Esophagus mucosa (tissue), 1 donor: ENCODE measurements at regions not wholly inside any gene's neighbourhood (a gene's known extent, or its start where the extent isn't known, plus 50 kb on each side); places are given as distances from the start of the nearest gene placed in this dataset.
A peak's percentile ranks its signal among the peaks of the same experiment; 100 is the strongest.

Experiments used
- ATAC-seq: fragments of 200-7000 bp; cut with Tn5 transposase; one replicate; pipeline ENCODE4 v1.9.1; 2020
- donor health status: DM: yes; HTN: yes; CAD: no.

DNA sequence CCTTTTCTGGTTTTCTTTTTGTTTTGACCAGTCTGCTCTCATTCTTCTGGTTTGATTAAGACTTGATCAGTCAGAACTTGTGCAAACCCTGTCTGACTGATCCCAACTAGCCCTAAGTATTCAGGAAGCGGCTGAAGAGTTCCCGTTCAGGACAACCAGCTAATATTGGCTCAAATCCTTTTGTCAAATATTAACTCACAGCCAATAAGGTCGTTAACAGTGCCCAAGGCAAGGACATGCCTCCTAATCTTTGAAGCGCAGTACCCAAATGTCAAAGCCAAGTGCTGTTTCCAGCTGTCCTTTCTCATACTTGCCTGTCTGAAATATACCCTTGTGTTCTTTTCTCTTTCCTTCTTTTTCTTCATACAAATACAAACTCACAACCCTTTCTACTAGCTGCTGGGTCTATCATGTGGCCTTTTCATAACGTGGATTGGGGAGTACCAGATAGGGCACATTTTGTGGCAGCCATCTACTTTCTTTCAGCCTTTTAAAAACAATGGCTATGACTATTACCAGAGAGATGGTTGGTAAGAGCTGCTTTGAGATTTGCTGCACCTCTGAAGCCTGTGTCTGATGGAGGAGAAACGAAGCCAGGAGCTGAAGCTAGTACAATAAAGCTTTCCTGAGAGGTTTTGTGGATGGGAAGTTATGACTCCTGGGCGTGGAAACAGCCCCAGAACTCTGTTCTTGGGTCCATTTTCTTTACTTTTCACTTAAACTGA lies 266.4 kb upstream of the ZNF608 start:
- ATAC-seq = no peak

DNA sequence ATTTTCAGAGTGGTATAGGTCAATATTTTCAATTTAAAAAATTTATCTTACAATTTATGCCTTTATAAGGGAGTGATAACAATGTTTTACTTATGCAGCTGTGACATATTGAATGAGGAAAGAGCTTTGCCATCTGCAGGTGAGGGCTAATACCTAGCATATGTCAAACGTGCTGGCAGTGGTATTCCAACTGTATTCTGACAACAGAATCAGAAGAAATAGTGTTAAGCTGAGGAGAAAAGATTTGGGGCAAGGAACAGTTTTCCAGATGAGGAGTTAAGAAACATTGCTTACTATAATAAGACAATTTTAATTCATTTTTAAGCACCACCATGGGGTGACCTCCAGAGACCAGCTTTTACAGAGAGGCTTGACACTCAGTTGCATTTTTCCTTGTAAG lies 267.8 kb upstream of the ZNF608 start:
- no peak for ATAC-seq

DNA sequence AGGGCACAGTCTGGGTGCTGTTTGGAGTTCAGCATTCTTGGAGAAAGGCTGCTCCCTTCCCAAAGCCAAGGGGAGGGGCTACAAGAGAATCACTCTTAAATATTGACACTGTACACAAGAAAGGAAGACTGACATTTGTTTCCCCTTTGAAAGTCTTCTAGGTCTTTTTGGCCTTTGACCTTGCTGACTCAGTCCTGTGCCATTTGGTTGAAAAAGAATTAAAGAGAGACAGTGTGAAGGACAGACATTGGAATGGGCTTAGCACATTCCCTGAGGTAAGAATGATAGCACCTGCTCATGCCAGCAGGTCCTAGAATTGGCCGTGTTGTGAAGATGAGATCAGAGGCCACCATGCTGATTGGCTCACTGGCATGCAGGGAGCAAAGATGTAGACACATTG lies 271.4 kb upstream of the ZNF608 start:
- ATAC-seq = no peak

DNA sequence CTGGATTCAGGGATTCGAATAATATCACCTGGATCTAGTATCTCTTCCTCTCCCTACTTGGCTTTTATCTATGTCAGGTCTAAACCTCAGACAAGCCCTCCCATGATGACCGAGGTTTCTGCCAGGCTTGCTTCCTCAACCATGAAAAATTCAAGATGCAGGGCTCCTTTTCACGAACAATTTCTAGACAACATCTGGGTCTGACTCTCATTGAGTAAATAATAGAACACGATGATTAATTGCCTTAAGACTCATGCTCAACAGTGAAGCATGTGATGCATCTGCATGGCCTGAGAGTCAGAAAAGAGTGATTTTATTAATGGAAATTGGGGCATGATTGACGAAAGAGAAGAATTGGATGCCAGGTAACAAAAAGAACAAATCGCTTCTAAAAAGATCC lies 277.2 kb upstream of the ZNF608 start:
- peak; percentile 59 for ATAC-seq

DNA sequence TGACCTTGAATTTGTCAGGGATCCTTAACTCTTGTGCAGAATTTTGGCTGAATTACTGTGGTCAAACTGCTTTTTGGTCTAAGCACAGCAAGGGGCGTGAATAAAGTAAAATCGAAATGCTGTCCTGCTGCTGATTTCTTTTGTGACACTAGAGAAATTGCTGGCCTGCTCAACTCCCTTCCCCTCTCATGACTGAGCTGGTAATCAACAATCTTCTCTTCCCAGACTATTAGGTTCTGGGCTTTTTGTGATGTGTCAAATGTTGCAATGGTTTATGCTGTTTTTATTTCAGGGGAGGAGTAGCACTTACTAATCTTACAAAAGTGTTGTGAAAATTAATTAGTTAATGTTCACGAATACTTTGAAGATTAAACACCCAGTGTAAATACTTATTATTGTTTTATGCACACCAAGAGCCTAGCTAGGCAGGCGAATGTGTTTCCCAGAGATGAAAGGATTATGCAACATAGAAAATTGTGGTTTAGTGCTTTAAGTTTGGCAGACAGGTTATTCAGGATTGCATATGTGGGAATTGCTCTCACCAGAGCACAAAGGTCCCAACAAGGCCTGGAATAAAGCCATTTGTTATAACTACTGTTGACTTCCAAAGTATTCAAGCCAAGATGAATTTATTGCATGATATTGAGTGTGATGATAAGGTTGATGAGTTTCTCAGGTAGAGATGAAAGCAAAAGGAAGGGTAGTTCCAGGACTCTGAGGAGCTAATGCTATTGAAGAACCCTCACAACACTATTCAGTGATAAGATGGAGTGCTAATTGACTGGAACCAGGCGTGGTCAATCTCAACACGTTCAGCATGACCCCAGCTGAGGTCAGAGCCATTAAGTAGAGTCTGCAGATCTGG lies 280.7 kb upstream of the ZNF608 start:
- peak; percentile 93 for ATAC-seq

DNA sequence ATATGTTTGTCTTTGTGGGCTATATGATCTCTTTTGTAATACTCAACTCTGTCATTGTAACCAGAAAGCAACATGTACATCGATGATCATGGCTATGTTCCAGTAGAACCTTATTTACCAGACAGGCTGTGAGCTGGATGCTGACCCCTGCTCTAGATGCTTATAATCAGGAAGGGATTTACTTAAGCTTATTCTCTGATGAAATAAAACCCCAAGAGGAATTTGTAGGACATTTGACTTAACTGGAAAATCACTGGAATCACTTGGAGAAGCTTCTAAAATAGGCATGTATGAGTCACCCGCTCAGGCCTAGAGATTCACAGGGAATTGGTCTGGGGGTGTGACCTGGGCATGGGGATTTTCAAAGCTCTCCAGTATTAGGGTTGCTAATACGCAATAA lies 285.8 kb upstream of the ZNF608 start:
- no peak for ATAC-seq

DNA sequence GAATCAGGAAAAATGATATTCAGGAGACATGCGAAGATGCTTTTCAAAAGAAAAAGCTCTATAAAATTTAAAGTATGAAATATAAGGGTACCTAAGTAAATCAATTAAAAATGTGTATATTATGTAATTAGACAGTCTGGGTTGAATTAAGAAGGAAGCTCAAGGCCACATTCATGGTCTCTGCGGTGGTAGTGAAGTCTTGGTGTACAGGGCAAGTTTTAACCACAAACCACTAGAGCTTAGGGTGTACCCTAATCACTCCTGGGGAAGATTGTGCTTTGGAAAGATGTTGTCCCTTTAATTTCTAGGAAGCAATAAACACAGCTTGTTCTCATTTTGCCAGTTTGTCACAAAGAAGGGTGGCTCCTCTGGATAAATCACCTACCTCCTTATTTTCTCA lies 287.2 kb upstream of the ZNF608 start:
- no peak for ATAC-seq

DNA sequence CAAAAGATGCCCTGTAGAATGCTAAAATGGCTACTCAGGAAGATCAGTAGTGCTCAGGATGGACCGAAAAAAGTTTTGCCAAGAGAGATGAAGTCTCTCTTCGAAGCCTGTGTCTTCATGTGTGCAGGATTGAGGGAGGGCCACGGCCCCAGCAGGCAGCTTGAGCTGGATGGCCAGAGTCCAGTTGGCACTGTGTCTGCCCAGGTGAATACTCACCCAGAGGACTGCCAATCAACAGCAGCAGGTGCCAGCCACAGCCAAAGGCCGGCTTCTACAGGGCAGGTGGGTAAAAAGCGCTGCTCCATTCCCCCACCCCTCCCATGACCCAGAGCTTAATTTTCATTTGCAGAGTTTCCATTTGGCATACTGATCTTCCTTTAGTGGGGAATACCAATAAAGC lies 287.9 kb upstream of the ZNF608 start:
- ATAC-seq = no peak

DNA sequence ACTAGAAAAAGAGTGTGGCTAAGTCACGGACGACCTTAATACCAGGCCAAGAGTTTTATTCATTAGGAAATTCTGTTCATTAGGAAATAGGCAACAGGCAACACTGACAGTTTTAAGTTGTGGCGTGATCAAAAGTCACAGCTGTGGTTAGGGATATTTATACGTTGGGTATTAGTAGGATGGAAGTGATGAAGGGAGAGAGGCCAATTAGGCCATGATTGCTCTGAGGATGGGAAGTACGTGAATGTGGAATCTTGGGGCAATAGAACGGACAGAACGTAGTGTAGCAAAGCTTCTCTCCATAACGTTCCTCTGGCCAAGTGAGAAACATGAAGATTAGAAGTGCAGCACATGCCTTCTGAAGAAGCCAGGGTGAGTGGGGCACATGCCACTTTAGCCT lies 290.1 kb upstream of the ZNF608 start:
- ATAC-seq = no peak

DNA sequence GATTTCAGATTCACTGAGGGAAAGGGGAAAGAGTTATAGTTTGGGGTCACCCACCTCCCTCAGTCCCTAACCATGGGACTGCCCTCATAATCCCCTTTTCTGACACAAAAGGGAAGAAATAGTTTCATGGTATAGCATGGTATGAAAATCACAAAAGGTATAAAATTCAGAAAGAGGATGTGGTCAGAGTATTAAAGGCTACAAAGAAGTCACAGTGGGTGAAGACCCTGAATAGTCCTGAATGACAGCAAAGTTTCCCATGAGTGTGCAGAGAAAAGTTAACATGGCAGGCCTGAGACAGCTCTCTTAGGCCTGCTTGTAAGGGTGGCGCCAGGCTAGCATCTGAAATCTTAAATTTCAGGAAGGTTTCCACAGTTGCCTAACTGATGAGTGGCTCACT lies 290.6 kb upstream of the ZNF608 start:
- ATAC-seq = no peak

DNA sequence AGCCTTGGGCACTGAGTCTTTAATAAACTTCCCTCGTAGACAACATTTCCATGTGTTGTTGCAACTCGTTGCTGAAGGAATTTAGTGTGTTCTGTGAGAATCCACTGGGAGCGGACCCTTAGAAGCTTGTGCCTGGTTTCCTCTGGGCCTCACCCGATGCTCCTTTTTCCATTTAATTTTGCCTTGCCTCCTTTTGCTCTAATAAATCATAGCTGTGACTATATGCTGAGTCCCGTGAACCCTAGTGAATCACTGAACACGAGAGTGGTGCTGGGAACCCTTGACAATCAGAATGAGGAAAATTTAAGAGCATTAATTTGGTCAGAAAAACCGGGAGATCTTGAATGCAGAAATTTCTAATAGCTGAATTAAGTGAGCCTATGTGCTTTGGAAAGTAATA lies 291.1 kb upstream of the ZNF608 start:
- no peak for ATAC-seq

DNA sequence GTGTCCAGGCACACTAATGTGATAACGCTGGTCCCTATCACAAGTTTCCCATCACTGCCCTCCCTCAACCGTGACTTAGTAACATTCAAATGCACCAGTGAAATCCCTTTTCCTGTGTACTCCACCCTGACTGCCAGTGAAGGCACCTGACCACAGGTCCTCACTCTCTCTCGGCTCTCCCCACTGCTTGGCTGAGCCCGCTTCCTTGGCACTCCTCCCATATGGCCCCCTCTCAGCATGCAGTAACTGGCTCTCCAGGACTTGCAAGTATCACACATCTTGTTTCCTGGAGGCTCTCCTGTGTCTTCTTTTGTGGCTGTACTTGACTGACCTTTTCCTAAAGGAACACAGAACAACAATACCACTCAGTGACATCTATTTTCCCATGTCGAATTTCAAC lies 292.0 kb upstream of the ZNF608 start:
- no peak for ATAC-seq

DNA sequence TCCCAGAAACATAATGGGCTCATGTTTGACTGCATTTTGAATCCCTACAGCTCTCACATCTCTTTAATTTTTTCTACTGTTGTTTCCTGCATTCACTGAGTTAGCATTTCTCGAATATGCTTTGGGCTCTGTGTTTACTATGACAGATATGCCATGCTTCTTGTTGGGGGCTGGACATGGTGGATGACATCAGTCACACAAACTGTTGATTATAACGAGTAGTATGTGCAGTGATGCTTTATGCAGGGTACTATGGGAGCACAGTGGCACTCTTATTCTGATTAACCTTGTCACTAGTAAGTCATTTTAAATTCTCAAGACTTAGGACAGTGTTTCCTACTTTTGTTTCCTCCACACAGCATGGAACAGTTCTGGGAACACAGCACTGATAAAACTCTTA lies 295.4 kb upstream of the ZNF608 start:
- no peak for ATAC-seq

DNA sequence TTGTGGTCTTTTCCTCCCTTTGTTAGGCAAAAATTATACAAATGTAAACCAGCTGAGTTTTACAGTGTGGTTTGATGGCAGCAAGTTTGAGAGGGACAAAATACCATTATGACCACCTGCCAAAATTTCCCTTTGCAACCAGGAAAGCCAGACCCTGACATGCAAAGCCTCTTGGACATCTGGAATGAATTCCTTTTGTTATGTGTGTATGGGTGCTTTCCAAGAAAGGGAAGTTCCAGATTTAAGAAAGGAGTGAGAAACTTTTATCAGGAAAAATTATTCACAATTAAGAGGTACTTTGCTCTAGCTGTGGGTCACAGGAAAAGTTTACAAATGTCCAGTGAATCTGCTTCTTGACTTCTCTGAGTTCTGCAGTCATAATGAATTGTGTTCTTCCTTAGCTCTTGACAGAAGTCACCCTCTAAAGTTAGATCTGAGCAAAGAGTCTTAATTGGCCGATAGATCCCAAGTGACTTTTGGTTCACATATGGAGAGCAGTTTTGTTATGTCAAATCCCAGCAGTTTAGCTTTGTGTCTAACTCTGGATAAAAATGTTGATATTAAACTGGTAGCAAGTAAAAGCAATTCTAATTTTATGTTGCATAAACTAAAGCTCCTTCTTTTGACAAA lies 295.9 kb upstream of the ZNF608 start:
- no peak for ATAC-seq

DNA sequence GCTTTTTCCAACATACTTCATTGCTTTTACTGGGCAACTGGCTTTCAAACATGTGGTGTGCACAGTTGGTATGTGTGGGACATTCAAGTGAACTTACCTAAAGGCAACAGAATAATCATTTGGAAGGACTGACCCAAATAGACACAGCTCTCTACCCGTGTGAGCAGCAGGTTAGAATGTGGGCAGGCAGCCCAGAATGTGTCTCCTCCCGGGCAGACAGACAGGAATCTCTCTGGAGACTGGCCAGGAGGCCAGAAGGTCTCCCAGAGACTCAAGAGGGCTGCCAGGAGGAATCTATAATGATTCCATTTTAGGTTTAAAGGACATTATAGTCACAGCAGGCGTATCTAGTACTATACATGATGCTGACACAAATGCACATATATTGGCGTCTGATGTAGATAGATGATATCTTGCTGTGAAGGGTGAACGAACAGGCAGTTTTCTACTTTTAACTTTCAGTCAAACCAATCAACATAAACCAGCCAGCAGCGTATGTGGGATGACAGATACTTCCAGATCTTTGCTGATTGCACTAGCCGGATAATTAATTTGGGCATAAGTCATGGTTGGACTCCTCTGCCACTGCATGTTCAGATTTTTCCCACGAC lies 297.4 kb upstream of the ZNF608 start:
- ATAC-seq = peak; percentile 47

DNA sequence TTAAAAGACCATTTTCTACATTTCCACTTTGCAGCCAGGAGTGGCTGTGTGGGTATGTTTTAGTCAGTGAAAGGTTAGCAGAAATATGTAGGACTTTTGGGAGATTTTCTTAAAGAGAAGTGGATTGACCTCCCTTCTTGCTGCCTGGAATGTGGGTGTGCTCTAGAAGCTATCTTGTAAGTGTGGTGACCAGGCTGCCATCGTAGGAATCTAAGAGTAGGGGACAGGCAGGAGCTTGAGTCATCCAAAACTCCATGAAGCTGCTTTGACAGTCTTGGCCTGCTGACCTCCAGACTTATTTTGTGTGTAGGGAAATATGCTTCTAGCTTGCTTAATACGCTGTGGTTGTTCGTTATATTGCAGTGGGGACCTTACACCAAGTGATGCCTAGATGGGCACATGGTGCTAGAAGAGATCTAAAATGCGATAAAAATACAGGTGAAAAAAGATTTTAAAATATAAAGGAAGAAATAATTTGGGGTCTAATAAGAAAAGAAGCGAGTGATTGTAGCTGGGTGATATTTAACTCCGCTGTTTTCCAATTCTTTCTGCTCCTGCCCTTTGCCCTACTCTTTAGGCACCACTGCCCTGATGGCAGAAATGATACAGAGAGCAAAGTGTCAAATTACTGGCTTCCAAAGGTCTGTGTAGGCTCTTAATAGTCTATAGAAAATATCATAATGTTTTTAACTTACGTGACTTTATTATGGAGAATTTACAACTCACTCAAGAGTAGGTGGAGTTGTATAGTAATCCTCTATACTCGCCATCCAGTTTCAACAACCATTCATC lies 298.2 kb upstream of the ZNF608 start:
- ATAC-seq = no peak

DNA sequence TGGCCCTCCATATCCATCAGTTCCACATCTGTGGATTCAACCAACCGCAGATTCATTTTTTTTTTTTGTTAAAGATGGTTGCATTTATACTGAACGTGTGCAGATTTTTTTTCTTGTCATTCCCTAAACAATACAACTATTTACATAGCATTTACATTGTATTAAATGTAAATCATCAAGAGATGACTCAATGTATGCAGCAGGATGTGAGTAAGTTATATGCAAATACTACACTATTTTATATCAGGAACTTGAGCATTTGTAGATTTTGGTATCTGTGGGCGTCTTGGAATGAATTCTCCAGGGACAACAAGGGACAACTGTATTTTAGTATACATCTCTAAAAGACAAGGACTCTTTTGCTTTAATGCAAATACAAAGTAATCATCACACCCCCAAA lies 299.2 kb upstream of the ZNF608 start:
- ATAC-seq = peak; percentile 75

DNA sequence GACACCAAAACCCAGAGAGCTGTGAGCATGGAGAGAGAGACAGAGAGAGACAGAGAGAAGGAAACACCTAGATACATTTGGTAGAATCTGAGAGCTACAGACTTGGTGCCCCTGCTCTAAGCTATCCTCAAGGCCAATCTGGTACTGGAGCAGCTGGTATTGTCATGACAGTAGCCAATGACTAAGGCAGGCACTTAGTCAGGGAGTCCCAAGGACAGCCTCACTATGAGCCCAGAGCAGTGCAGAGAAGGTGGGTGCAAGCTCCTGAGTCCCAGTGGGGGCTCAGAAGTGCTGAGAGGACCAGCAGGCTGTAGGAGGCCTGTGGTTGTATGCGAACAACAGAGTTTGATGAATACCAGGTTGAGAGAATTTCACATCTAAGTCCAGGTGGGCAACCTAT lies 300.4 kb upstream of the ZNF608 start:
- peak; percentile 41 for ATAC-seq

DNA sequence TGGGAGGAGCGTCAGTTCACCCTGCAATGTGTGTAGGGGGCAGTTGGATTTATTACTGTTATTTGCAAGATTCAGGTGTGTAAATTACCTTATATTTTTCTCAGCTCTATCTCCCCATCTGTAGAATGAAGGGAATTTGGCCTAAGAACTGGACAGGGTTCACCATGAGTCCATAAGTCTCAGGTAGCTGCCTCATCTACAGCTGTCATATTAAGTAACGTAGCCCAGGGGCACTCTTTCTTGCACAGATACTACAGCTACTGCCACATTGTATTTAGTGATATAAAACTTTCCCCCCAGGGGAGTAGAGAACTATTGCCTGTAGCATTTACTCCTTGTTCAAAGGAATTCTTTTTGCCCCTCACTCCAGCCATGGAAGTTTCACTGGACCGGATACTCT lies 301.4 kb upstream of the ZNF608 start:
- no peak for ATAC-seq

DNA sequence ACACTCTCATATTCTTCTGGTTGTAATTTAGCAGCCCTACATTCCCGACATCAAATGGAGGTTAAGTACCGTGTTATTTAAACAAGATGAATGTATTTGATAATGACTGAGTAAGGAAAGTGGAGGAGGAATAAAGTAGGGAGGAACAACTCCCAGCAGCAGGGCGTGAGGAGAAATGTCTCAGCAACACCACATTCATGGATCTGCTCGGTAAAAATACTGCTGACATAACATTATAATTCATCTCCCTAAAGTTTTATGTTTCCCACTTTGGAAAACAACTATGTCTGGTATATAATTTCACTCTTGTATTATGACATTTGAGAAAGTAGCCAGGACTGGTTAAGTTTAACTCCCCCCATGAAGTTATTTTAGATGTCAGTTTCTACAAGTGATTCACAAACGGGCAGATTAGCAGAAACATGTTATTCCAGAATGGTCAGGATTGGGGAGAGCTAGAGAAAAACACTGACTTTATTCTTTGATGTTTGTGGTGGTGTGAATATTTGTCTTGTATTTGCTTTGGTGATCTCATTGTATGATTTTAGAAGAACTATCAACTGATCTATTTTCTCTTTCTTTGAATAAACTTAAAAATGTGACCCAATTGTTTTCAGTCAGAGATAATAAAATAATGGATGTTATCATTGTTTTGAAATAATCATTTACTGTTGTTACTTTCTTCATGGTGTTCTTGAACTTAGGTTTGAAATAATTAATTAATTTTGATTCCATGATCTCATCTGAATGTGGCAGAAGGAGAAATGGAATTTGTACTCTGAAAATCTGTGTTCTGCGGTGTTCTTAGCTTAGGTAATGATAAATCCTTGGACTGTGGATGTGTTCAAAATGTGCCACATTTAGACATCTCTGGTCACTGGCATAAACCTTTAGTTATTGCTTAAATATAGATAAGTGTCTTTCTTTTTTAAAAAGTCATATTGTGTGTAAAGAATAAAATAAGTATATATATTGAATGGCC lies 303.6 kb upstream of the ZNF608 start:
- peak; percentile 62 for ATAC-seq

DNA sequence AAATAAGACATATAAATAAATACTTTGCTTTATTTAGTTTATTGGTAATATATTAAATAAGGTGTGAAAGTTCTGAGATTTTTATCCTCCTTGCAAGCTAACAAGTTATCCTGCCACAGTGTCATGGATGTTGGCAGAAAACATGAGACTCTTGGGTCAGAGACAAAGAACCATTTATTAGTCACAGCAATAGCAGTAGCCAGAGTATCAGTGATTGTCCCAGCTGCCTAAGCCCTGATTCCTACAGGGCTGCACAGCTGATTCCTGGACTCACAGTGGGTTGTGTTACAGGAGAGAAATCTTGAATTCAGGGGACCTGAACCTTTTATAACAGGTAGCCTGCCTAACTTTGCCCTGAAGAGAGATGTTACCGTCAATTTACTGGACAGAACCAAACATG lies 304.5 kb upstream of the ZNF608 start:
- ATAC-seq = no peak
